Loucy (cell line): ENCODE measurements at regions not wholly inside any gene's neighbourhood (a gene's known extent, or its start where the extent isn't known, plus 50 kb on each side); places are given as distances from the start of the nearest gene placed in this dataset.

ENCODE experiments used
- H2AFZ ChIP-seq: fragments of 200-600 bp; sonication (generic); 2 replicates; pipeline ENCODE4 v1.6.0; 2016; ENCODE audit warnings: antibody characterized with exemption, mild to moderate bottlenecking, low read length, moderate library complexity
- H3F3A ChIP-seq: fragments of 200-600 bp; 2 replicates; pipeline ENCODE4 v1.6.0; 2016; ENCODE audit warnings: antibody characterized with exemption, low read depth, mild to moderate bottlenecking
- H3K27me3 ChIP-seq: fragments of 200-600 bp; sonication (generic); 2 replicates; pipeline ENCODE4 v1.6.1; 2014; ENCODE audit warnings: low read length, mild to moderate bottlenecking; ENCODE audit not compliant: insufficient read depth, poor library complexity, severe bottlenecking
- H3K36me3 ChIP-seq: fragments of 200-600 bp; sonication (generic); 2 replicates; pipeline ENCODE4 v1.6.1; 2016; ENCODE audit warnings: low read length; ENCODE audit not compliant: insufficient read depth
- H3K4me1 ChIP-seq: fragments of 200-600 bp; sonication (generic); 2 replicates; pipeline ENCODE4 v1.5.1; 2014; ENCODE audit warnings: low read length, mild to moderate bottlenecking; ENCODE audit not compliant: insufficient read depth, poor library complexity, severe bottlenecking
- H3K4me2 ChIP-seq: fragments of 200-600 bp; sonication (generic); 2 replicates; pipeline ENCODE4 v1.6.0; 2014; ENCODE audit warnings: antibody characterized with exemption, low read length, low read depth, mild to moderate bottlenecking; ENCODE audit not compliant: poor library complexity, severe bottlenecking
- H3K4me3 ChIP-seq: fragments of 200-600 bp; sonication (generic); 2 replicates; pipeline ENCODE4 v1.5.1; 2014; ENCODE audit warnings: low read length, mild to moderate bottlenecking, mixed read lengths; ENCODE audit not compliant: poor library complexity, severe bottlenecking
- H3K79me2 ChIP-seq: fragments of 200-600 bp; sonication (generic); 2 replicates; pipeline ENCODE4 v1.6.1; 2014; ENCODE audit warnings: low read length; ENCODE audit not compliant: insufficient read depth
- H3K9ac ChIP-seq: fragments of 200-600 bp; sonication (generic); 2 replicates; pipeline ENCODE4 v1.6.0; 2014; ENCODE audit warnings: mild to moderate bottlenecking, low read depth, low read length, moderate library complexity; ENCODE audit not compliant: poor library complexity, severe bottlenecking
- H3K9me2 ChIP-seq: fragments of 200-600 bp; sonication (generic); replicated peaks from 2 replicates; pipeline ENCODE4 v1.6.1; 2016; ENCODE audit warnings: low read depth, low read length, mixed read lengths
- H3K9me3 ChIP-seq: fragments of 200-600 bp; sonication (generic); 2 replicates; pipeline ENCODE4 v1.6.1; 2014; ENCODE audit warnings: mild to moderate bottlenecking, antibody characterized with exemption, low read length, low read depth; ENCODE audit not compliant: insufficient read depth
- H4K20me1 ChIP-seq: fragments of 200-600 bp; sonication (generic); 2 replicates; pipeline ENCODE4 v1.6.0; 2014; ENCODE audit warnings: antibody characterized with exemption, low read length, mild to moderate bottlenecking; ENCODE audit not compliant: insufficient read depth, poor library complexity, severe bottlenecking
- EZH2phosphoT487 ChIP-seq: fragments of 200-600 bp; IDR thresholded peaks from 2 replicates; pipeline ENCODE4 v1.6.1; 2018; ENCODE audit warnings: antibody characterized with exemption, mild to moderate bottlenecking, moderate library complexity, borderline replicate concordance
- TF ChIP-seq, protein P1 (sequence below): fragments of 200-600 bp; sonication (generic); conservative IDR thresholded peaks from 2 replicates; pipeline ENCODE4 v1.5.1; 2014; ENCODE audit warnings: mild to moderate bottlenecking, antibody characterized with exemption, low read length

DNA sequence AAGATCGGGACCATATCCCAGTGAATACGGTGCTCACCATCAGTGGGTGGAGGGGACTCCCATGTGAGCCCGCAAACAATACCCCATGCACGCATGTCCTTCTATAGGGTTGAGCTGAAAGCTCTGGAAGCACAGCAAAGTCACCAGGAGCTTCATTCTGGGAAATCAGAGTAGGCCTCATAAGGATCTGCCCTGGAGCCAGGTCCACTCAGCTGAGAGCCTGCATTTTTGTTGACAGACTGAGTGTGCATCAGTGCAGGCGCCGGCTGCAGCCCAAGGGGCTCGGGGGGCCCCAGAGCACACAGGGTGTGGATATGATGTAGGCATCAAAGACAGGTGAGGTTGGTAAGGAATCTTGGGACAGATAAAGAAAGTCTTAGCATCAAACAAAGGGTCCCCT lies 79.8 kb upstream of the CD93 start:
- no peak overlapping the region for H3K4me2 ChIP-seq
- H4K20me1 ChIP-seq, result no peaks in the 10 kb centered on the region
- H3K9me2 ChIP-seq, result no peaks in the 10 kb centered on the region
- no peaks in the 10 kb centered on the region for H3K27me3 ChIP-seq
- peaks cover 9% of the 10 kb centered on the region for H3K4me1 ChIP-seq
- H3K79me2 ChIP-seq, result no peaks in the 10 kb centered on the region
- H3K9me3 ChIP-seq, result no peaks in the 10 kb centered on the region
- no peaks in the 10 kb centered on the region for H3K36me3 ChIP-seq
- no peaks in the 10 kb centered on the region for H3F3A ChIP-seq
- TF ChIP-seq EZH2phosphoT487, result no peak
- TF ChIP-seq, protein P1, sequence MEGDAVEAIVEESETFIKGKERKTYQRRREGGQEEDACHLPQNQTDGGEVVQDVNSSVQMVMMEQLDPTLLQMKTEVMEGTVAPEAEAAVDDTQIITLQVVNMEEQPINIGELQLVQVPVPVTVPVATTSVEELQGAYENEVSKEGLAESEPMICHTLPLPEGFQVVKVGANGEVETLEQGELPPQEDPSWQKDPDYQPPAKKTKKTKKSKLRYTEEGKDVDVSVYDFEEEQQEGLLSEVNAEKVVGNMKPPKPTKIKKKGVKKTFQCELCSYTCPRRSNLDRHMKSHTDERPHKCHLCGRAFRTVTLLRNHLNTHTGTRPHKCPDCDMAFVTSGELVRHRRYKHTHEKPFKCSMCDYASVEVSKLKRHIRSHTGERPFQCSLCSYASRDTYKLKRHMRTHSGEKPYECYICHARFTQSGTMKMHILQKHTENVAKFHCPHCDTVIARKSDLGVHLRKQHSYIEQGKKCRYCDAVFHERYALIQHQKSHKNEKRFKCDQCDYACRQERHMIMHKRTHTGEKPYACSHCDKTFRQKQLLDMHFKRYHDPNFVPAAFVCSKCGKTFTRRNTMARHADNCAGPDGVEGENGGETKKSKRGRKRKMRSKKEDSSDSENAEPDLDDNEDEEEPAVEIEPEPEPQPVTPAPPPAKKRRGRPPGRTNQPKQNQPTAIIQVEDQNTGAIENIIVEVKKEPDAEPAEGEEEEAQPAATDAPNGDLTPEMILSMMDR, result no peak
- H3K9ac ChIP-seq, result no peak overlapping the region
- no peak overlapping the region for H2AFZ ChIP-seq
- H3K4me3 ChIP-seq, result no peak overlapping the region

DNA sequence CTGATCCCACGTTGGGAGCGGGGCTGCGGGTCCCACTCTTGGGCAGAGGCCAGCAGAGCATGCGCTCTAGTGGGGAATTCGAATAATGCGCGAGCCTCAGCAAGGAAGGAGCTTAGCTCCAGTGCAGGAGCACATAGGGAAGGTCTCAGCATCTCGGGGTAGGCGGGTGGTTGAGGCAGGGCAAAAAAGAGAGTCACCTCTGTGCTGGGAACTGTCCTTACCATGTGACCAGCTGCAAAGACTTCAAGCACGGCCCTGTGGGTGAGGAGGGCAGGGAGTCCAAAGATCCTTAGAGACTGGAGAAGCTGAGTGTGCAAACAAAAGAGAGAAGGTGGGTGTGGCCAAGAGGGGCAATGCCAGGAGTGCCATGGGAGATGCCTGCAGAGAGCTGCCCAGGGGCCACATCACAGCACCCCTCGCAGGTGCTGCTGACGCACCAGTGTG lies 79.2 kb upstream of the CD93 start:
- no peaks in the 10 kb centered on the region for H3K9me2 ChIP-seq
- peaks cover 14% of the 10 kb centered on the region for H3K4me1 ChIP-seq
- no peaks in the 10 kb centered on the region for H3K79me2 ChIP-seq
- H3K36me3 ChIP-seq, result no peaks in the 10 kb centered on the region
- no peak overlapping the region for H3K4me3 ChIP-seq
- no peaks in the 10 kb centered on the region for H3F3A ChIP-seq
- no peak overlapping the region for H3K9ac ChIP-seq
- no peak overlapping the region for H3K4me2 ChIP-seq
- TF ChIP-seq, protein P1, result peak; percentile 51
- TF ChIP-seq EZH2phosphoT487, result no peak
- no peaks in the 10 kb centered on the region for H3K9me3 ChIP-seq
- no peaks in the 10 kb centered on the region for H4K20me1 ChIP-seq
- H3K27me3 ChIP-seq, result no peaks in the 10 kb centered on the region
- no peak overlapping the region for H2AFZ ChIP-seq

DNA sequence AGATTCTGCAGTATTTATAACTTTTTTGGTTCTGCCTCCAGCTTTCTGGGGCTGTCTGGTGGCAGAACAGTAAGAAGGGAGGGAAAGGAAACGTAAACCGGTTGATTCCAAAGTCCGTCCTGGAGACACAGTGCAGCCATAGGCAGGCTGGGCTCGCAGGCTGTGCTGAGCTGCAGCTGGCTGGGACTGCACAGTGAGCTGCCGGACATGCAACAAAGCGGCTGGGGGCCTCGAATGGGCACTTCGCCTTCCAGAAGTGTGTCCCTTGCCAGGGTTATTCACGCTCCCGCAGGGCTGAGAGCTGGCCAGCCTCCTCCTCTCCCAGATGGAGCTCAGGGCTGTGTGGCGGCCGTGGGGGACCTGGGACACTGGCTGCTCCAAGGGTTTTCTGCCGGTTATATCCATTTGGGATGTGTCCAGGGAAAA lies 78.1 kb upstream of the CD93 start:
- H4K20me1 ChIP-seq, result no peaks in the 10 kb centered on the region
- H3K9me3 ChIP-seq, result no peaks in the 10 kb centered on the region
- TF ChIP-seq, protein P1, result no peak
- no peak for TF ChIP-seq EZH2phosphoT487
- H3K9me2 ChIP-seq, result no peaks in the 10 kb centered on the region
- no peaks in the 10 kb centered on the region for H3K36me3 ChIP-seq
- no peak overlapping the region for H3K9ac ChIP-seq
- no peak overlapping the region for H2AFZ ChIP-seq
- H3F3A ChIP-seq, result no peaks in the 10 kb centered on the region
- H3K79me2 ChIP-seq, result no peaks in the 10 kb centered on the region
- peaks cover 24% of the 10 kb centered on the region for H3K4me1 ChIP-seq
- H3K4me3 ChIP-seq, result no peak overlapping the region
- H3K27me3 ChIP-seq, result no peaks in the 10 kb centered on the region
- no peak overlapping the region for H3K4me2 ChIP-seq
